Fibroblast of peridontal ligament (primary cell): ENCODE measurements at regions not wholly inside any gene's neighbourhood (a gene's known extent, or its start where the extent isn't known, plus 50 kb on each side); places are given as distances from the start of the nearest gene placed in this dataset.
"Not testable (repeated sequence)": the region's sequence is repeated elsewhere in the genome, so short reads cannot be mapped to it uniquely, and the experiment has no call there.

ENCODE experiments used
- DNase-seq: peaks from one replicate; pipeline ENCODE4 v3.0.0-alpha.2; 2010; ENCODE audit errors: extremely low read depth

- peak; percentile 60 for DNase-seq
These were observed 185.2 kb downstream of the SHOX2 start for GRCh38 chr3:157920822-157921700.

- DNase-seq: no peak
These were observed 186.8 kb downstream of the SHOX2 start for GRCh38 chr3:157919319-157919887.

GRCh38 chr3:157918402-157918801, 187.8 kb downstream of the SHOX2 start:
- DNase-seq: no peak

GRCh38 chr3:157916672-157917071, 189.5 kb downstream of the SHOX2 start:
- DNase-seq: no peak

- DNase-seq: peak; percentile 27
These were observed 191.3 kb downstream of the SHOX2 start for GRCh38 chr3:157914882-157915281.

- peak; percentile 96 for DNase-seq
These were observed 192.5 kb downstream of the SHOX2 start for GRCh38 chr3:157913741-157914150.

- peak; percentile 61 for DNase-seq
These were observed 193.4 kb downstream of the SHOX2 start for GRCh38 chr3:157912514-157913451.

- peak; percentile 58 for DNase-seq
These were observed 199.6 kb downstream of the SHOX2 start for GRCh38 chr3:157906627-157907026.

- DNase-seq: no peak
These were observed 200.3 kb downstream of the SHOX2 start for GRCh38 chr3:157905885-157906284.

GRCh38 chr3:157902680-157903079, 203.5 kb downstream of the SHOX2 start:
- not testable (repeated sequence) for DNase-seq

GRCh38 chr3:157888040-157888439, 218.2 kb downstream of the SHOX2 start:
- DNase-seq: no peak

- no peak for DNase-seq
These were observed 229.7 kb downstream of the SHOX2 start for GRCh38 chr3:157876556-157876955.

- peak; percentile 77 for DNase-seq
These were observed 233.3 kb downstream of the SHOX2 start for GRCh38 chr3:157872902-157873301.

- peak; percentile 25 for DNase-seq
These were observed 234.3 kb downstream of the SHOX2 start for GRCh38 chr3:157871838-157872460.

- DNase-seq: no peak
These were observed 235.0 kb downstream of the SHOX2 start for GRCh38 chr3:157871248-157871647.

- DNase-seq: peak; percentile 26
These were observed 237.3 kb downstream of the SHOX2 start for GRCh38 chr3:157868946-157869345.

- peak; percentile 99 for DNase-seq
These were observed 238.0 kb downstream of the SHOX2 start for GRCh38 chr3:157868196-157868595.

- DNase-seq: no peak
These were observed 240.7 kb downstream of the SHOX2 start for GRCh38 chr3:157865352-157866000.

- DNase-seq: no peak
These were observed 245.0 kb downstream of the SHOX2 start for GRCh38 chr3:157861076-157861765.

- peak; percentile 64 for DNase-seq
These were observed 246.7 kb downstream of the SHOX2 start for GRCh38 chr3:157859541-157859940.
